Aorta (tissue), 5 donors: ENCODE measurements at regions not wholly inside any gene's neighbourhood (a gene's known extent, or its start where the extent isn't known, plus 50 kb on each side); places are given as distances from the start of the nearest gene placed in this dataset.
"Not testable (repeated sequence)": the region's sequence is repeated elsewhere in the genome, so short reads cannot be mapped to it uniquely, and the experiment has no call there.

ENCODE experiments used
- ATAC-seq: fragments of 200-7000 bp; cut with Tn5 transposase; one replicate; pipeline ENCODE4 v1.9.1; 2022; ENCODE audit warnings: moderate library complexity; ENCODE audit not compliant: low FRiP score
- DNase-seq, 2 donors: peaks; one replicate each; pipeline ENCODE4 v3.0.0-alpha.2; 2020
- H3K27ac ChIP-seq, 2 donors: one replicate each; pipeline ENCODE4 v1.5.1; 2013; ENCODE audit warnings: low read length in 2 of 2, mild to moderate bottlenecking in 2 of 2, moderate library complexity in 2 of 2, control low read depth in 1 of 2, inconsistent platforms in 1 of 2, low read depth in 1 of 2
- H3K27me3 ChIP-seq, 2 donors: one replicate each; pipeline ENCODE4 v1.6.1; 2013; ENCODE audit warnings: control low read depth in 1 of 2, low read length in 1 of 2, mild to moderate bottlenecking in 1 of 2, moderate library complexity in 1 of 2; ENCODE audit not compliant: insufficient read depth in 2 of 2, control insufficient read depth in 1 of 2
- H3K36me3 ChIP-seq, 2 donors: one replicate each; pipeline ENCODE4 v1.6.1; 2013; ENCODE audit warnings: control low read depth in 1 of 2, low read length in 1 of 2, mild to moderate bottlenecking in 1 of 2; ENCODE audit not compliant: insufficient read depth in 2 of 2, control insufficient read depth in 1 of 2
- H3K4me1 ChIP-seq, 2 donors: one replicate each; pipeline ENCODE4 v1.6.1; 2013; ENCODE audit warnings: low read length in 2 of 2, control low read depth in 1 of 2, mild to moderate bottlenecking in 1 of 2, moderate library complexity in 1 of 2; ENCODE audit not compliant: insufficient read depth in 2 of 2, control insufficient read depth in 1 of 2
- H3K4me3 ChIP-seq, 2 donors: one replicate each; pipeline ENCODE4 v1.5.1; 2013; ENCODE audit warnings: low read length in 2 of 2, control low read depth in 1 of 2, mild to moderate bottlenecking in 1 of 2
- H3K9me3 ChIP-seq: one replicate; pipeline ENCODE4 v1.6.1; 2013; ENCODE audit warnings: mild to moderate bottlenecking, low read length; ENCODE audit not compliant: control insufficient read depth
- WGBS, 2 donors: extraction: QIAGEN DNeasy Blood & Tissue Kit; methylation state at CpG; one replicate each; pipeline ENCODE4 v1.1.7; 2013; 5-methylcytosine and 5-hydroxymethylcytosine counted together
- intact Hi-C, 2 donors: fragments of 100-400 bp; cut with DNase I; formaldehyde crosslinking; loops; one replicate each; pipeline versions ENCODE4 v1.14.2 to v1.15.0; 2022
- donor health status: healthy with polysubstance abuse.
- donor health status: Bipolar disorder and iron deficiency.
- donor health status: DM: no; HTN: no; CAD: no.
- donor health status: DM: no; HTN: no; CAD: no.
- donor health status: DM: yes; HTN: yes; CAD: no.

- Histone ChIP-seq H3K4me1 (no peaks in the 10 kb centered on the region), H3K27ac (no peak overlapping the region), H3K27me3 (no peaks in the 10 kb centered on the region), H3K4me3 (no peak overlapping the region), H3K36me3 (no peaks in the 10 kb centered on the region), H3K9me3 (no peaks in the 10 kb centered on the region)
- ATAC-seq (no peak), DNase-seq (no peak)
- intact Hi-C loops: no loop called here
- WGBS, 2 donors: 82 to 84% methylated on average over 2 of the region's 2 CpGs
Observed at GRCh38 chr9:85089188-85089969, 419.9 kb downstream of the NTRK2 start.

DNA sequence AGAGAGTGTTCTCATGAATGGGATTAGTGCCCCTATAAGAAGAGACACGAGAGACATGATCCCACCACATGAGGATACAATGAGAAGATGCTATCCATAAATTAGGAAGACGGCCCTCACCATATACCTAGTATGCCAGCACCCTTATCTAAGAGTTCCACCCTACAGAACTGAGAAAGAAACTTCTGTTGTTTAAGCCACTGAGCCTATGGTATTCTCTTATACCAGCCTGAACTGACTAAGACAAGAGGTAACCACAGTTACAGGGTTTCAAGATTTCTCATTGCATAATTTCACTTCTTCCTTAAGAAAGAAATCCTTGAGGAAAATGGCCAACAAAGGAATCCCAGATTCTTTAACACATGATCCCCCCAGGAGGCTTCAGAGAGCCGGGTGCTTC is 412.4 kb downstream of the NTRK2 start:
- intact Hi-C loops: no loop called here
- no peak for ATAC-seq
- H3K27me3 ChIP-seq: no peaks in the 10 kb centered on the region
- no peak overlapping the region for H3K27ac ChIP-seq
- no peak for DNase-seq
- H3K4me1 ChIP-seq: no peaks in the 10 kb centered on the region
- no peaks in the 10 kb centered on the region for H3K9me3 ChIP-seq
- no peak overlapping the region for H3K4me3 ChIP-seq
- H3K36me3 ChIP-seq: no peaks in the 10 kb centered on the region
- 93 to 96% methylated on average over 3 of the region's 3 CpGs for WGBS, 2 donors

- Histone ChIP-seq H3K36me3 (no peaks in the 10 kb centered on the region), H3K27ac (no peak overlapping the region), H3K4me3 (no peak overlapping the region), H3K9me3 (no peaks in the 10 kb centered on the region), H3K4me1 (no peaks in the 10 kb centered on the region), H3K27me3 (no peaks in the 10 kb centered on the region)
- no peak for ATAC-seq
- DNase-seq: no peak
- intact Hi-C loops: no loop called here
- 53 to 74% methylated on average over 1 of the region's 1 CpG for WGBS, 2 donors
Observed at GRCh38 chr9:85079349-85079748, 409.8 kb downstream of the NTRK2 start.

GRCh38 chr9:85077944-85078343 is 408.4 kb downstream of the NTRK2 start:
- intact Hi-C loops: no loop called here
- Histone ChIP-seq H3K36me3 (no peaks in the 10 kb centered on the region), H3K4me1 (no peaks in the 10 kb centered on the region), H3K9me3 (no peaks in the 10 kb centered on the region), H3K27me3 (no peaks in the 10 kb centered on the region), H3K27ac (no peak overlapping the region), H3K4me3 (no peak overlapping the region)
- WGBS, 2 donors: 85 to 87% methylated on average over 5 of the region's 5 CpGs
- ATAC-seq (no peak), DNase-seq (no peak)

DNA sequence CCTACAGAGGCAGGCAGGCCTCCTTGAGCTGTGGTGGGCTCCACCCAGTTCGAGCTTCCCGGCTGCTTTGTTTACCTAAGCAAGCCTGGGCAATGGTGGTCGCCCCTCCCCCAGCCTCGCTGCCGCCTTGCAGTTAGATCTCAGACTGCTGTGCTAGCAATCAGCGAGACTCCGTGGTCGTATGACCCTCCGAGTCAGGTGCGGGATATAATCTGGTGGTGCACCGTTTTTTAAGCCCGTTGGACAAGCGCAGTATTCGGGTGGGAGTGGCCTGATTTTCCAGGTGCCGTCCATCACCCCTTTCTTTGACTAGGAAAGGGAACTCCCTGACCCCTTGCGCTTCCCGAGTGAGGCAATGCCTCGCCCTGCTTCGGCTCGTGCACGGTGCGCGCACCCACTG is 407.6 kb downstream of the NTRK2 start:
- H3K27ac ChIP-seq, ATAC-seq, DNase-seq, intact Hi-C loops, H3K4me1 ChIP-seq, H3K36me3 ChIP-seq, H3K27me3 ChIP-seq, H3K4me3 ChIP-seq, H3K9me3 ChIP-seq: not testable (repeated sequence)
- WGBS, 2 donors: 51 to 79% methylated on average over 10 to 17 of the region's 23 CpGs
